HG03439 (cell line): ENCODE measurements at regions not wholly inside any gene's neighbourhood (a gene's known extent, or its start where the extent isn't known, plus 50 kb on each side); places are given as distances from the start of the nearest gene placed in this dataset.
A peak's percentile ranks its signal among the peaks of the same experiment; 100 is the strongest.
"Not testable (repeated sequence)": the region's sequence is repeated elsewhere in the genome, so short reads cannot be mapped to it uniquely, and the experiment has no call there.

Source experiments
- ATAC-seq: cut with Tn5 transposase; IDR thresholded peaks from one replicate; pipeline ENCODE4 v1.9.1; 2021; ENCODE audit warnings: mild to moderate bottlenecking, moderate library complexity; ENCODE audit not compliant: unreplicated experiment

DNA sequence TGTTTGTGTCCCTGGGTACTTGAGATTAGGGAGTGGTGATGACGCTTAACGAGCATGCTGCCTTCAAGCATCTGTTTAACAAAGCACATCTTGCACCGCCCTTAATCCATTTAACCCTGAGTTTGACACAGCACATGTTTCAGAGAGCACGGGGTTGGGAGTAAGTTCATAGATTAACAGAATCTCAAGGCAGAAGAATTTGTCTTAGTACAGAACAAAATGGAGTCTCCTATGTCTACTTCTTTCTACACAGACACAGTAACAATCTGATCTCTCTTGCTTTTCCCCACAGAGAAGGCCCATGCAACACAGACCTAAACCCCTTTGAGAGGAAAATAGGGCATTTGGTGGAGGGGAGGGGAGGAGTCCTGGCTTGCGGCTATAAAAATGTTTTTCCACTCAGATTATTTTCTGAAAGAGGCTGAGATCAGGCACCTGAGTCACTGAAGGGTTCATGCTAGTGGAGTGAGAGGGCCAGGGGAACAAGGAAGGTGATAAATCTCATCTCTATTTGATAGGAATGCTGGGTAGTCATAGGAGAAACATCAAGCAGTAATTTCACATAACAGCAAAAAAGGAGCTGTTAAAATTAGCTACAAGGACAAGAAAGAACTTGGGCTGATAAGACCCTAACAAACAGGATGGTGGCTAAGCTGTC lies 136.9 kb downstream of the OR2B2 start:
- ATAC-seq, result not testable (repeated sequence)

DNA sequence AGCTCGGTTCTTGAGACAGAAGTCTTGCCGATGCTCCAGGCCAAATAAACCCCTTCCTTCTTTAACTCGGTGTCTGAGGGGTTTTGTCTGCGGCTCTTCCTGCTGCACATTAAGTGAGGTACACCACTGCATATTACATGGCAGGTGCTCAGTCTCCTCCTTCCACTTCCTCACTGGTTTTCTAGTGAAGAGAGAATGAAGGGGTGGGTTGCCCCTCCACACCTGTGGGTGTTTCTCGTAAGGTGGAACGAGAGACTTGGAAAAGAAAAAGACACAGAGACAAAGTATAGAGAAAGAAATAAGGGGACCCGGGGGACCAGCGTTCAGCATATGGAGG lies 138.0 kb downstream of the OR2B2 start:
- ATAC-seq, result not testable (repeated sequence)

DNA sequence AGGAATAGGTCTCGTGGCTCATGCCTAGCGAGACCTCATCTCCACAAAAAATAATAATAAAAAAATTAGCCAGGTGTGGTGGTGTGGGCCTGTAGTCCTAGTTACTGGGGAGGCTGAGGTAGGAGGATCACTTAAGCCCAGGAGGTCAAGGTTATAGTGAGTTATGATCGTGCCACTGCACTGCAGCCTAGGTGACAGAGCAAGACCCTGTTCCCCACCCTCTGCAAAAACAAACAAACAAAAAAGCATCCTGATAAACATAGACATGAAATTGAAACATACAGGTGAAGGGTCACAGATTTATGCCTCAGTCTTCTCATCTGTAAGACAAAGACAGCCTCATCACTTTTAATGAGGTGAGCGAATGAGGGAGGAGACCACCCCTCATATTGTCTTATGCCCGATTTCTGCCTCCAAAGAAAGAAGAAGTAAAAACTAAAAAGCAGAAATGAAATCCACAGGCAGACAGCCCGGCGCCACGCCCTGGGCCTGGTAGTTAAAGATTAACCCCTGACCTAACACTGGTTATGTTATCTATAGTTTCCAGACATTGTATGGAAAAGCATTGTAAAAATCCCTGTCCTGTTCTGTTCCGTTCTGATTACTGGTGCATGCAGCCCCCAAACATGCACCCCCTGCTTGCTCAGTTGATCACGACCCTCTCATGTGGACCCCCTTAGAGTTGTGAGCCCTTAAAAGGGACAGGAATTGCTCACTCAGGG lies 138.5 kb downstream of the OR2B2 start:
- not testable (repeated sequence) for ATAC-seq

DNA sequence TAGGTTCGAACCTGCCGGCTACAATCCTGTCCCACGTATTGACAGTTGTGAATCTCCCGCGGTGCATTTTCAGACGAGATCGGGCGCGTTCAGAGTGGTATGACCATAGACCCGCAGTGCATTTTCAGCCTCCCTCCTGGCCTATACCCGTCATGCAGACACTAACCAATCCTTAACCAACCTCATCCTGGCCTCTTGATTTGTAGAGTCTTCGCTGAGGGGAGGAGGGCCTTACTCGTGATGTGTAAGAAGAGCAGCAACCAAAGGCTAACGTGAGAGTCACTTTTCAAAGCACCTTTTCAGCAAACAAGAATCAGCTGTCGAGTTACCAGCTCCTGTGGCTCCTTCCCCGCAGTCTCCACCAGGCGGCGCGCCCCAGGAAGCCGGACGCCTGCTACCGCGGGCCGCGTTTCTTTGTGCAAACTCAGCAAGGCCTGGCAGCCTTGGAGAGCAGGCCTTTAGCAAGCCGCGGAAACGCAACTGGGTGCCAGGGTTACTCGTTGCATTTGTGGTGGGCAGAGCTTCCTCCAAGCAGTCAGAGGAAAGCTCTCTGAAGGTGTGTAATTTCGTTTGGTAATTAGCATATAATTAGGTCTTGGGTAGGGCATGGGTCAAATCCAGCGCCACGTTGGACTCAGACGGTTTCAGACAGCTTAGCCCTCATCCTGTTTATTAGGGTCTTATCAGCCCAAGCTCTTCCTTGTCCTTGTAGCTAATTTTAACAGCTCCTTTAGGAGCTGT lies 139.8 kb downstream of the OR2B2 start:
- ATAC-seq, result no peak

DNA sequence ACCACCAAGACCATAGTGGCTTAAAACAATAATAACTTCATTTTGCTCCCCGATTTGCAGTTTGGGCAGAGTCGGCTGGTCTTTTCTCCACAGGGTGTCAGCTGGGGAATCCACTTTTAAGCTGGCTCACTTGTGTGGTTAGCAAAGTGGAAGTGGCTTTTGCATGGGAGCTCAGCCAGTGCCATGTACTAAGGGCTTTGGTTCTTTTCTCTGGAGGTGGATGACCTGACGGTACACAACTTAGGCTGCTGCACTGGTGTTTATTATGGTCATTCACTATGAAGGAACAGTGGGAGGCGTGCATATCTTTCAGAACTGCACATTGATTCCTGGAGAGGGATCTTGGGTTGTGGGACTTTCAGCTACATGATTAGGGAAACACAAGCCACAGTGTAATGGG lies 141.0 kb downstream of the OR2B2 start:
- no peak for ATAC-seq

DNA sequence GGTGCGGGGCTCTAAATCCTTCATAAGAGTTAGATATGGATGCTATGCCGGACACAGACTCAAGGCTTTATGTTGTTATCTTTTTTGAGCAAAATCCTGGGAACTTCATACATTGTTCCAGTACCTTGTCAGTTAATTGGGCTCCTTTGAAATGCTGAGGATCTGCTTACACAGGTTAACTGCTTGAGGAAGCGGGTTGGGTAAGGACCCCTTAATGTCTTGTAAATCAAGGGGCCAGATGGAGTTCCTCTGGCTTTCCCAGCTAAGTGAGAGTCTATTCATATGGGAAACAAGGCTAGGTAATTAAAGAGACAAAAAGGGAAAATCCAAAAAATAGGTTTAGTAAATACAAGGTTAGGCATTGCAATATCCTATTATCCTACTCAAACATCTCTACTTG lies 141.5 kb downstream of the OR2B2 start:
- ATAC-seq, result no peak

DNA sequence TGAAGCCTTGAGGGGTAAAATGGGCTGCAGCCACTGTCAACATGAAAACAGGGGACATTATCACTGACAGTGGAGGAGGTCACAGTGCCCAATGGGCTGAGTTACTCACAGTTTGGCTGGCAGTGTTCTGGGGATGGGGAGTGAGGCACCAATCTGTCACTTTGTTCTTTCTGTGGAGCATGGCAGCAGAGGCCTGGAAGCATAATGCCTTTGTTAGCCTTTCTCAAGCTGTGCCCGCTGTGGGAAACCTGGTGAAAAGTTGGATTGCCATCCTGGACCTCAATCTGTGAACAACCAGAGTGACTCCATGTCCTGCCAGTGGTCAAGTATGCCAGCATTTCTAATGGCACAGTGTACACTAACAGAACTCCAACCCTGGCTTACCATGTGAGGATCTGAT lies 143.6 kb downstream of the OR2B2 start:
- no peak for ATAC-seq

DNA sequence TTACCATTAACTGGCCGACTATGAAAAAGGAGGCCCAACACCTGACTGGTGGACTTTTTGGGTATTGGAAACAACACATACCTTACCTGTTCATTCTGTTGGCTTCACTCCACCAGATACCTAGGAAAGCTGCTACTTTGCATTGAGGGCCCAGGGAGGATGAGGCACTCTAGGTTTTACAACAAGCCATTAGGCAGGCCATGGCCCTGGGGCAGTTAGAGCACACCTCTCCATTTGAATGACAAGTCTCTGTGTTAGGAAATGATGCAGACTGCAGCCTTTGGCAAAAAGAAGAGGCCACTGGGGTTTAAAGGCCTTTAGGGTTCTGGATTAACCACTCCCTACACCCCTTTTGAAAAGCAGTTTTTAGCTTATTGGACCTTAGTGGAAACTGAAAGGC lies 144.3 kb downstream of the OR2B2 start:
- ATAC-seq, result no peak

DNA sequence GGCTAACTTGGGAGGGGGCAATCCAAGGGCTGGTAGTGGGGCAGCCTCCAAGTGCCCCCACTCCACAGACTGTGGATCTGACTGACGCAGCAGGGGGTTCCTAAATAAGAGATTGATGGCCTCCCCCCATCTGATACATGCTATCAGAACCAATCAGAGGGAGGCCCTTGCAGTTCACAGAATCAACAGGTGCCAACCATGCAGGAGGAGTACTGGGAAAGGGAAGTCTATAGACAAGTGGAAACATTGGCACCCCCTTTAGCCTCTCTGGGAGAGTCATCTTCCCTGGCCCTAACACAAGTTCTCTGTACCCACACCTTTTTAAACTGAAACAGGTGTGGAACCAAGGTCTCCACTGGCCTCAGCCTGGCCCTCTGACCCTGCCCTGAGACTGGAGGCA lies 145.8 kb downstream of the OR2B2 start:
- ATAC-seq, result no peak

DNA sequence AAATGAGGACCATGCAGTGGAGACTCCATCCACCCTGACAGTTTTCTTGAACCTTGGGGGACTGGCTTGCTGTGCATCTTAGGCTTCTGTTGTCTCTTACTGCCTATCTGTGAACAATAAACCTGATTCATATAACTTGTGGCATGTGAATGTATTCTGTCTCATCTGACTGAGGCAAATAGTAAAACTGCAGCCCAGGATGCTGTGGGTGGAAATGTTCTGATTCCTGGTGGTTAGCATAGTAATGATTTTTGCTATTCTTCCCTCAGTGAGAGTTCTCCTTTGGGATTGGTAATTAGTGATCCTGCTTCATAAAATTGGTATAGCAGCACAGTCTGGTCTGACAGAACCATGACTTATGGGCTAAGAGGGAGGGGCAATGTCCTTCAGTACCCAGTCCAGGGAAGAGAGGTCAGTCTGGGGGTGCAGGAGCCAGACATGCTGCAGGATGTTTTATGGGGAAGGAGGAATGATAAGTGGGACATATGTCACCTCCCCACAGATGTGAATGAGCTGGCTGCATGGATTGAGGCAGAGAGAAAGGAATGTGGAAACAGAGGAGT lies 147.1 kb downstream of the OR2B2 start:
- ATAC-seq, result no peak

DNA sequence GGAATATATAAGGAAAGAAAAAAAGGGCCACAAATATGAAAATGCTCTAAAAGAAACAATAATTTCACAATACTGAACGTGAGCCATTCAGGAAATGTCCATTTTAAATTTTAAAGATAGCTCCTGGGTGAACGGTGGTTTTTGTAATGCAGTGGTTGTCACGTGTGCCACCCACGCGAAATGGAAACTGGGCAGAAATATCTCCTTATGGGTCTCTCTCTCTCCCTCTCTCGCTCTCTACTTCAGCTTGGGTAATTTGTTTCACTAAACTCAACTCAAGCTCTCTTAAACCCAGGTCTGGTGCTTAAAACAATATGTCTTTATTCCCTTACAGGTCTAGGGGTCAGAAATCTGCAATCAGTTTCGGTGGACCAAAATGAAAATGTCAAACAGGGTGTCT lies 150.8 kb downstream of the OR2B2 start:
- ATAC-seq, result no peak

DNA sequence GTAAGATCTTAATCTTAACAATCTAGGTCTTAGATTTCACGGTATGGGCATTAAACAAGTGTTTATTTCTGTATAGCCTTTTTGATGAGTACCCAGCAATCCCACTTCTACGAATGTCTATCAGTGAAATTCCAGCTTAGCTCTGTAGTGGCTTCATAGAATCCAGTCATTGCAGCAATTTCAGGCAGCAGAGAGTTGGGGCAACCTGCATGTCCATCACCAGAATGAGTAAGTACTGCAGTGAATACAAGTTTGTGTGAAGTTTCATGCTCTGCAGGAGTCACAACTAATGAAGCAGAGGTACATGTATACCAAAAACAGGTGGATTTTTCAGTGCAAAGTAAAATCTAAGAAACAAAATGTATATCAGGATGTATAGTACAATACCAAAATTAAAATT lies 151.7 kb downstream of the OR2B2 start:
- no peak for ATAC-seq

DNA sequence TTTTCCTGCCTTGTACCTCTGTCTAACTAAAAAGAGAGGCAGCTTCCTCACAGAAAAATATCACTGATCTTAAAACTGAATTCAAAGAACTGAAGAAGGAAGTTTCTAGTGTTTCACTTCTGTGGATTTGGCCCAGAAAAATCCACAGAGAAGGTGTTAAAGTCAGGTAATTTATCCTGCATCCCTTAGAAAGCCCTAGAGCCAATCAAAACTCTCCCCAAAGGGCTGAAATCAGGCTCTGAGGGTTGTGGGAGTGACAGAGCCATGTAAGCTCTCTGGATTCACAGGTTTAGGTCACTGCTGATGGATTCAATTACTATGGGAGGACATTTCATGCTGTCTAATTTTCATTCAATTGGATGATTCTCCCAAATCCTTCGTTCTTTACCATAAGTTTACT lies 152.3 kb downstream of the OR2B2 start:
- ATAC-seq, result no peak

DNA sequence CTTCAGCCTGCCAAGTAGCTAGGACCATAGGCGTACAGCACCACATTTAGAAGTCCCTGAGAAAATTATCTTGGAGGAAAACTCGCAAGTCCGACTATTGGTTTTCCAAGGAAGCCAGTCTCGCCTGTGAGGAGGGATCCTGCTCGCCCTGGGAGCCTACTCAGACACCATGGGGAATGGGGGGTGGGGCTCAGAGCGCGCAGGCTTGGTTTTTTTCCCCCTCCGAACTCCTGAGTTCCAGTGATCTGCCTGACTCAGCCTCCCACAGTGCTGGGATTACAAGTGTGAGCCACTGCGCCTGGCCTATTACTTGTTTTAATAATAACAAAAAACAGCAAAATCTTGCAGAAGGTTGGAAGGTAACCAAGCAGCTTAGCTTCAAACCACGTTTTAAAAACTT lies 153.7 kb downstream of the OR2B2 start:
- ATAC-seq, result no peak

DNA sequence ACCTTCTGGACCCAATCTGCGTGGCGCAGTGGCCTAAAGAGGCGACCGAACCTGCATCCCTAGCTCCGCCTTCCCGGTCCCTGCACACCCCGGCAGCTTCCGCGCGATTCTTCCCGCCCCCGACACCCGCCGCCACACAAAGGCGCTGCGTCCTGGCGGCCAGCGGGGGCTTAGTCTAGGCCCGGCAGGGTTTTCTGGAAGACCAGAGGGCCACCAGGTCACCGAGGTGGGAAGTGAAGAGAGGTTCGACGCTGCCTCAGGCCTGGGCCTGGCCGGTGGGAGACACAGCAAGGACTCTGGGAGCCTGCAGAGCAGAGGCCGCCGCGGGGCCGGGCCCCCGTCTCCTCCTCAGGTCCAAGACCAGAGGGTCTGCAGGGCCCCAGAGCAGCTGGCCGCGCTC lies 154.9 kb downstream of the OR2B2 start:
- ATAC-seq, result no peak

DNA sequence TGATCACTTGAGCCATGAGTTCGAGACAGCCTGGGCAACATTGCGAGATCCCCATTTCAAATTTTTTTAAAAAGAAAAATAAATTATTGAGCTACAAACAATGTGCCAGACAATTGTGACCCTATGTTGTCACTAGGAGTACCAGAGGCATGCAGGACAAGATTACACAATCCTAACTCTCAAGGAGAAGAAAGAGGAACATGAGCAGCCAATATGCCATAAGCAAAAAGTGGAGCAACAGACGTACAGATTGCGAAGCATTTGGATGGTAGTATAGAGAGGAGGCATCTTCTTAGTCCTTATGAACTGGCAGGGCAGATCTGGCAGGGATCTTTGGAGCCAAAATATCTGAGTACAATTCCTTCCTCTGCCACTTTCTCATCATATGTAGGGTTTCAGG lies 156.4 kb downstream of the OR2B2 start:
- ATAC-seq, result no peak

DNA sequence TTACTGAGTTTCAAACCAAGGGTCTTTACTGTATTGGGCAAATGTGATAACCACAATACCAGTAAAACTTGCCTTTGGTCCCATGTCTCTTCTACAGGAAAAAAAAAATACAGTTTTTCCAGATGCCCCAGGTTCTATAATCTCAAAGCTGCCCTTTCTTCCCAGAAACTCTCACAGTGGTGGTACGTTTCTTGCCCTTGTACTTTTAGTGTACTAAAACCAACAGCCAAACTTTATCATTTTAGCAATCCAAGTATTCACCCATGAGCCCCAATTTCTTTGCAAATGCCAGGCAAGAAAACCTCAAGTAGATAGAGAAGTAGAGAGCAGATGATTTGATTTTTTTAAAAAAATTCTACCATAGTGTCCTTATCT lies 157.8 kb downstream of the OR2B2 start:
- ATAC-seq, result no peak

DNA sequence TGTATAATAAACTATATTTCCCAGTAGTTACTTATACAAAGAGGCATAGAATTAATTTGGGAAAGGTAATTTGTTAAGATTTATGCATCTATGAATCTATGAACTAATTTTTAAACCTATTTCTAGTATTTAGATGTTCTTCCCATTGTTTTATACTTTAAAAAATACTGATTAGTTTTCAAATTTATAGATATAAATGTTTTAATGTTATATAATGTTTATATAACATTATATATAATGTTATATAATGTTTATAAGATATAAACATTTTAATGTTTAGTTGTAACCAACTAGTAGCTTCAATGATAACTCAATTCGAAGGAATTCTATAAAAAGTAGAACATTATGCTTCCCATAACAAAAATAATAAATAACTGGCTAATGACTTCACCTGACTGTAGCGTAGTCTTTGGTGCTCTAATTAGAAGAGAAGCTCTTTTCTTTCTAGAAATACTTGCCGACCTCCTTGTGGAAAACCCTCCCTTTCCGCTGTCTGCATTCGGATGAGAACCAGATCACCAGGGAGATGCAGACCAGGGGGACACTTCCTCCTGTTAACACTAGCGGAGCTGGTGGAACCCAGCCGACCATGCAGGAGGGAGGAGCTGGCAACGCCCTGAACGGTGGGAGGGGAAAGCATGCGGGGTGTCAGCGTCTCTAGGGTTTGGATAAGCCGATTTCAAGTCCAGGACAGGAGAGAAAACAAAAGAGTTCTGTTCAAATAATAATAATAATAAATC lies 158.4 kb downstream of the OR2B2 start:
- peak; percentile 46 for ATAC-seq

DNA sequence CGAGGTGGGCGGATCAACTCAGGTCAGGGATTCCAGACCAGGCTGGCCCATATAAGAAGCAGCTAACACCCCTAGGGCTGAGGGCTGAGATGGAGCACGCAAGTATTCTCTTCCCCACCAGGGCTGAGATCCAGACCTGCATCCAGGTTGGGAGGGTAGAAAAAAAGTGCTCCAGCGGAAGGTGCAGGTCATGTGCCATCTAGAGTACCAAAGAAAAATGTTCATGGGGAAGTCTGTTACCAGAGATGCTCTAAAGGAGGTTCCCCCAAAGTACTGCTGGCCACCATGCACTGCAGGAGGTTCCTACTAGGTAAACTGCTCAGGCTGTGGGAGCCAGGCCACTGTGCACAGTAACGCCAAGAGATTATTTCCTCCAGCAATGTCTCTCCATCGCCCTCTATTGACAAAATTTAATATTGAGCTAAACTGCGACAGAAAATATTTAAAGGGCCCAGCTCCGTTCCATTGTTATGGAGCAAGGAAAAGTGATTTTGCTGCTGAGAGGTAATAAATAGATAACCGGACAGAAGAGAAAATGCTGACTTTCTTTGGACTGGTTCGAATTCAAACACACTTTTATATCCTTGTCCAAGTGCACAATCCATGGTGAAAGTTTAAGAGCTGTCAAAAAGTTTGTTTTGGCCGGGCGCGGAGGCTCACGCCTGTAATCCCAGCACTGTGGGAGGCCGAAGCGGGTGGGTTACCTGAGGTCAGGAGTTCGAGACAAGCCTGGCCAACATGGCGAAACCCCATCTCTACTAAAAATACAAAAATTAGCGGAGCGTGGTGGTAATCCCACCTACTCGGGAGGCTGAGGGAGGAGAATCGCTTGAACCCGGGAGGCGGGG lies 159.9 kb downstream of the OR2B2 start:
- ATAC-seq, result peak; percentile 49

DNA sequence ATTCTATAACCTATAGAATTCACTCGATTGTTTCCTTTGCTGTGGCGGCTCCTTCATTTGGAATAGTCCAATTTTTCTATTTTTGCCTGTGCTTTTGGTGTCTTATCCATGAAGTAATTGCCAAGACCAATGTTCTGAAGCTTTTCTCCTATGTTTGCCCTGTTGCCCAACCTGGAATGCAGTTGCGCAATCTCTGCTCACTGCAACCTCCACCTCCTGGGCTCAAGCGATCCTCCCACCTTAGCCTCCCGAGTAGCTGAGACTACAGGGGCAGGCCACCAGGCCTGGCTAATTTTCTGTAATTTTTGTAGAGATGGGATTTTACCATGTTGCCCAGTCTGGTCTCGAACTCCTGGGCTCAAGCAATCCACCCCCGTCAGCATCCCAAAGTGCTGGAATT lies 163.5 kb downstream of the OR2B2 start:
- ATAC-seq, result no peak
